Inferior parietal cortex (tissue), 1 donor: ENCODE measurements at regions not wholly inside any gene's neighbourhood (a gene's known extent, or its start where the extent isn't known, plus 50 kb on each side); places are given as distances from the start of the nearest gene placed in this dataset.
"Not testable (repeated sequence)": the region's sequence is repeated elsewhere in the genome, so short reads cannot be mapped to it uniquely, and the experiment has no call there.

Experiments
- DNase-seq: peaks from one replicate; pipeline ENCODE4 v3.0.0-alpha.2; 2016; ENCODE audit errors: extremely low spot score

- no peak for DNase-seq
Measured at GRCh38 chr6:25122622-25123237, 156.4 kb upstream of the CARMIL1 start.

GRCh38 chr6:25124216-25124715, 154.9 kb upstream of the CARMIL1 start:
- DNase-seq = no peak

- DNase-seq = no peak
Measured at GRCh38 chr6:25125736-25126135, 153.4 kb upstream of the CARMIL1 start.

GRCh38 chr6:25127076-25127837, 151.9 kb upstream of the CARMIL1 start:
- no peak for DNase-seq

- no peak for DNase-seq
Measured at GRCh38 chr6:25130518-25130917, 148.7 kb upstream of the CARMIL1 start.

GRCh38 chr6:25132934-25133333, 146.2 kb upstream of the CARMIL1 start:
- no peak for DNase-seq

- DNase-seq = no peak
Measured at GRCh38 chr6:25133568-25133967, 145.6 kb upstream of the CARMIL1 start.

GRCh38 chr6:25136854-25137253, 142.3 kb upstream of the CARMIL1 start:
- DNase-seq = no peak

GRCh38 chr6:25137480-25137879, 141.7 kb upstream of the CARMIL1 start:
- peak; percentile 9 for DNase-seq

- no peak for DNase-seq
Measured at GRCh38 chr6:25137916-25138232, 141.3 kb upstream of the CARMIL1 start.

GRCh38 chr6:25138233-25138933, 140.8 kb upstream of the CARMIL1 start:
- peak; percentile 59 for DNase-seq

- peak; percentile 57 for DNase-seq
Measured at GRCh38 chr6:25138934-25139415, 140.2 kb upstream of the CARMIL1 start.

- not testable (repeated sequence) for DNase-seq
Measured at GRCh38 chr6:25139608-25140007, 139.6 kb upstream of the CARMIL1 start.

- DNase-seq = no peak
Measured at GRCh38 chr6:25142506-25142905, 136.7 kb upstream of the CARMIL1 start.

GRCh38 chr6:25144919-25145318, 134.3 kb upstream of the CARMIL1 start:
- DNase-seq = no peak

- no peak for DNase-seq
Measured at GRCh38 chr6:25147223-25147622, 132.0 kb upstream of the CARMIL1 start.

GRCh38 chr6:25150031-25150430, 129.1 kb upstream of the CARMIL1 start:
- no peak for DNase-seq

- no peak for DNase-seq
Measured at GRCh38 chr6:25150863-25151262, 128.3 kb upstream of the CARMIL1 start.

GRCh38 chr6:25153079-25153478, 126.1 kb upstream of the CARMIL1 start:
- no peak for DNase-seq

GRCh38 chr6:25154034-25154596, 125.1 kb upstream of the CARMIL1 start:
- DNase-seq = no peak

GRCh38 chr6:25155211-25155610, 124.0 kb upstream of the CARMIL1 start:
- no peak for DNase-seq

- no peak for DNase-seq
Measured at GRCh38 chr6:25156123-25156522, 123.1 kb upstream of the CARMIL1 start.
